IMR-90 (cell line): ENCODE measurements at regions not wholly inside any gene's neighbourhood (a gene's known extent, or its start where the extent isn't known, plus 50 kb on each side); places are given as distances from the start of the nearest gene placed in this dataset.

Experiments
- CTCF ChIP-seq: conservative IDR thresholded peaks from 2 replicates; pipeline ENCODE4 v1.5.1; 2012; ENCODE audit warnings: mild to moderate bottlenecking, low read depth, low read length, improper control_type of control experiment
- ELK1 ChIP-seq: fragments of 150-350 bp; IDR thresholded peaks from 2 replicates; pipeline ENCODE4 v1.6.1; 2016; ENCODE audit warnings: low read depth, mild to moderate bottlenecking, low read length, moderate library complexity, borderline replicate concordance
- MAZ ChIP-seq: IDR thresholded peaks from 2 replicates; pipeline ENCODE4 v1.6.1; 2012; ENCODE audit warnings: low read depth, mild to moderate bottlenecking, low read length, improper control_type of control experiment, moderate library complexity, borderline replicate concordance
- MXI1 ChIP-seq: IDR thresholded peaks from 2 replicates; pipeline ENCODE4 v1.6.1; 2012; ENCODE audit warnings: low read depth, mild to moderate bottlenecking, low read length, moderate library complexity, borderline replicate concordance
- POLR2A ChIP-seq: IDR thresholded peaks from 2 replicates; pipeline ENCODE4 v1.6.1; 2012; ENCODE audit warnings: mild to moderate bottlenecking, low read depth, low read length

GRCh38 chr19:30647891-30648720, 275.9 kb downstream of the ZNF536 start:
- TF ChIP-seq CTCF (no peak), POLR2A (no peak), ELK1 (no peak), MXI1 (no peak), MAZ (no peak)
